H4 (cell line): ENCODE measurements at regions not wholly inside any gene's neighbourhood (a gene's known extent, or its start where the extent isn't known, plus 50 kb on each side); places are given as distances from the start of the nearest gene placed in this dataset.
"Not testable (repeated sequence)": the region's sequence is repeated elsewhere in the genome, so short reads cannot be mapped to it uniquely, and the experiment has no call there.

ENCODE experiments used
- DNase-seq: peaks from one replicate; pipeline ENCODE4 v3.0.0-alpha.2; 2015; ENCODE audit warnings: low spot score

GRCh38 chr1:56267611-56268010 is 311.8 kb downstream of the PLPP3 start:
- no peak for DNase-seq

- DNase-seq: no peak
These were observed 313.0 kb downstream of the PLPP3 start for GRCh38 chr1:56266359-56266758.

DNA sequence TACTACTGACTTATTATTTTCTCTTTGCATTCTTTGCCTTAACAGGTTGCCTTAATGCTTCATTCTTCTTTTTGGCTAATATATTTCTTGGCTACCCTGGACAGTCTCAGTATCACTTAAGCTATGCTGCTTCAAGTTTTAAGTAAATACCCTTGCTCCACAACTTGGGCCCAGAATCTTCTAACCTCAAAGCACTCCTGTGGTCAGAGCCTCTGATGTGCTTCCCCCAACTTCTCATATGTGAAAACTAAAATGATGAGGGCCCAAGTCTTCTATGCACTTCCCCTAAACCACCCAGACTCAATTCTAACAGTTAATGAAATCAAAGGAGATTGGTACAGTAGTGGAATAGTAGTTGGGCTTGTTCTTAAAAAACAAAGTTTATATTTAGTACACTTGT is 314.1 kb downstream of the PLPP3 start:
- no peak for DNase-seq

DNA sequence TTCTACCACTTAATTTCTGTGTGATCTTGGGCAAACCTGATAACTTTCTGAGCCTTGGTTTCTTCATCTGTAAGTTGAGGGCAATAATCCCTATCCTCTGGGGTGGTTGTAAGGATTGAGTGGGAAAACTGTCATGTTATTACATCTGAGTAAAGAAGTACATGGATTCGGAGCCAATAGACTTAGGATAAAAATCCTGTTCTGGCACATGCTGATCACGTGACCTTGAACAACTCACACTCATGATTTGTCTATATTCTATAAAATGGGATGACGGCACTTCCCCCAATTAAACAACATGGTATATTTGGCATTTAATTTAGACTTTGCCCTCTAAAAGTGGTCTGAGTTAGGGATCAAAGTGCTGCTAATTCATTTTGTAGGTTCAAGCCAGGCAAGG is 315.5 kb downstream of the PLPP3 start:
- no peak for DNase-seq

DNA sequence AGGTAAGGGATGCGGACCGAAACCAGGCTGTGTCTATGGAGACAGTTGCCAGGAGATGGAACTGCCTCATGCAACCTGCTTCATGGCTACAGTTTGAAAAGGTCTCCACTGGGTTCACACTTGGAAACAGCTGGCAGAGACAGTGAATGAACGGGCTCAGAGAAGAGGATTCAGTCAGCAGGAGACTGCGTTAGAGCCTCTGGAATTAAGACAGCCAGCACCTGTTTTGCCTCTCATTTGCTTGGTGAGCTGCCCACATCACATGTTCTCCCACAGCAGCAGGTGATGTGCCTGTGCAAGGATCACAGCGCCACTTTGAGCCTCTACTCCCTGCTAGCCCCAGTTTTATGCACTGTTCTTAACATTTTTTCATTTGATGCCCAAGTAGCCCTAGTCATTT is 321.0 kb downstream of the PLPP3 start:
- DNase-seq: no peak

GRCh38 chr1:56257726-56258125 is 321.6 kb downstream of the PLPP3 start:
- DNase-seq: no peak

DNA sequence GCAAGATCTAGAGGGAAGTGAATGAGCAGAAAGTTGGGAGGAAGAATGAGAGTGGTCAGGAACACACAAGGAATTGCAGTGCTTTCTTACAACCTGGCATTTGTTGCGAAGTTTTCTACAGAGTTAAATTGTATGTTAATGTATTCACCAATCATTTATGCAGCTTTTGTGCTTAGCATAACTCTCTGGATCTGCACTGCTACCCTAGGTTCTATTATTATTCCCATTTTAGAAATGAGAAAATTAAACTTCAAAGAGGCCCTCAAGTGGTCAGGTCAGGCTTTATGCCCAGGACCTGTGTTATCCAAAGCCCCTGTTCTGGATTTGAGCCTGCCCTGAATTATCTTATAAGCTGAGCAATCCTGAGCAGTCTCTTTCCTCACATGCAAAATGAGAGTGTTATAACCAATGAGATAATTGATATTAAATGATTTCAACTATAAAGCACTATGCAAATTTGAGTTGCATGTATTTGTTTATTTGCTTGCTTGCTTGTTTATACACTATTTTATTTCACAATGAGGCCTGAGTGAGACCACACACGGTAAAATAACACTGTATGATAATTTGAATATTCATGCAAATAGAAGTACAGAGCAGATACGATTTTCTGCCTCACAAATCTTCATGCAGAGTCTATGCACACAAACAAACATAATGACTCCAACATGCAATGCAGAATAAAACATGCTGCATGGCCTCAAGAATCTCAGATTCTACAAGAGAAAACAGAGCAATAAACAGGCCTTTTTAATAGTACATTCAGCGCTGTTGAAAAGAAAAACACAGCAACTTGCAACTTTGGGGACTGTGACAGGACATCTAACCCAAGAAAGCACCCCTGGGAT is 323.0 kb downstream of the PLPP3 start:
- no peak for DNase-seq

GRCh38 chr1:56255516-56256152 is 323.7 kb downstream of the PLPP3 start:
- no peak for DNase-seq

DNA sequence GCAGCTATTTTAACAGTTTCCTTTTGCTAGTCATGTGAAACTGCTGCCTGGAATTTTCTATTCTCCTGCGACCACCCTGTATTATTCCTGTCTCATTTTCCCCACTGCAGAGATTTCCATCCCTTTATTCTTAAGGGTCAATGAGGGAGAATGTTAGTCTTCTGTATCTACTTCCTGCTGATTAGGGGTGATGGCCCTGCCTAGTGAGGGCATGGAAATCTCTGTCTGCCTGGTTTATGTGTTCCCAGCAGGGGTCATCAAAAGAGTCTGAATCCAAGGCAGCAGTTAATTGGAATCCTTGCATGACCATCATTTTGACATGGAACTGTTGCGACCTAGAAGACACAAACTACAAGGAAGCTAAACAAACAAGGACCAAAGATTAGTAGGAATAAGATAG is 325.2 kb downstream of the PLPP3 start:
- no peak for DNase-seq

DNA sequence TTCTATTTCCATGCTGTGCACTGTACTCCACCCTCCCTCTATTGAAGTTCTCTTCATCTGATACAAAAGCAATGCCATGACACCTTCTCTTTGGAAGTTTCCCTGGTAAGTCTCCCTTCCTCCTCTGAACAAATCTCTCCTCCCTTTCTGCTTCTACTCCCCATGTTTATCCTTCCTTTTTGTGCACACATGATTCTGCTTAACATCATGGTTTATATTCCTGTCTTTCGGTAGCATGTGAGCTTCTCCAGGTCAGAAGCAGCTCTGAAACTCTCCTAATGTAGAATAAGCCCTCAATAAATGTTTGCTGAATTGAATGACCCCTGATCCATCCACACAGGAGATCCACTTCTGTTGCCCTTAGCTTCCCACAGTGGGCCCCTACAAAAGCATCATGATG is 328.6 kb downstream of the PLPP3 start:
- DNase-seq: no peak

GRCh38 chr1:56249234-56249633 is 330.1 kb downstream of the PLPP3 start:
- DNase-seq: no peak

- DNase-seq: no peak
These were observed 331.2 kb downstream of the PLPP3 start for GRCh38 chr1:56248138-56248537.

- not testable (repeated sequence) for DNase-seq
These were observed 332.6 kb downstream of the PLPP3 start for GRCh38 chr1:56246726-56247125.

DNA sequence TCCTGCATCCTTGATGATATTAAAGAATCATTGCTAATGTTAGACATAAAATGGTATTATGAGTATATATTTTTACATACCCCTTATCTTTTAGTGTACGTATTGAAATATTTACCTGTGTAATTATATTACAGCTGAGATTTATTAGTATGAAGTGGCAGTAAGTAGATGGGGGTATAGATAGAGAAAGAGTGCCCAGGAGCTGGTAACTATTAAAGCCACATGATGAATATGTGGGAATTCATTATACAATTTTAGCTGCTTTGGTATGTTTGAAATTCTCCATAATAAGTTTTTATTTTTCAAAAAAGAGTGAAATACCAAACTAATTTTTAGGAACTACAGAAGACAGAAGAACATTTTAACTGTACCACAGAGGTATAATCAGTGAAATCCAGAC is 339.0 kb downstream of the PLPP3 start:
- DNase-seq: no peak

DNA sequence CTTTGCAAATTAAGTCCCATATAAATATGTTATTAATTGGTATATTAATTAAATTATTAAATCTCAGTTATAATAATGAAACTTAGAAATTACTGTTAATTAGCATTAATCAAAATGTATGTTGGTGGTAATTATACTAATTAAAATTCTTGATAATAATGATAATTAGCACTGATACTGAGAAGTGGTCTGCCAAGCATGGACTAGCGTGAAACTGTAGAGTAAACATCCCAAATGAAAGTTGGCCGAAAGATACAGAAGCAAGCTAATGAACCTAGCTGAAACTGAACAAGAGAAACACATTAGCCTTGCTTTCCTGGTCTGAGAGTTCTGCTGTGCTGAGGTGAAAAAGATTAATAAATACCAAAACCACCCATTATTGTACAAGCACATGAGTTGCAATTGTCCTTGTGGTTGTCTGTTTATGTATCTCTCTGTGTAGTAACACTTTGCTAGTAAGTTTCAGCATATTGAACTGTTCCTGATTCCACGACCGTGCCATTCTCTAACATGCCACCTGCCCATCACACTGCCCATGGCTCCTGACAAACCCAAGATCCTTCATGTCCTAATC is 341.8 kb downstream of the PLPP3 start:
- DNase-seq: no peak

DNA sequence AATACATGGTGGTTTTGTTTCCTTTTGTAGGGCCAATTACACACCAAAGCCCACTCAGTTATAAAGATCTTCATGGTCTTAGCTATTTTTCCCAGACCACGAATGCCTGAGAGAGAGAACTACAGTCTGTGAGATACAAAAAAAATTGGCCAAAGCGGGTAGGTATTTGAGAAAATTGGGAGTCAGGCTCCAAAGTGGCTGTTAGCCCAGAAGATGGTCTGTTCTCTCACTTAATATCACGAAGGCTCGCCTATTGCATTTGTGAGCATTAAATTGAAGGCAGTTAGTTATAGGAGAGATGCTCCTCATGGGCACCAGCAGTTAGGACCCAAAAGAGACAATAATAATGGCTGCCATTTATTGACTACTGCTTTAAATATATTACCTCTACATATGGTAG is 342.7 kb downstream of the PLPP3 start:
- no peak for DNase-seq

DNA sequence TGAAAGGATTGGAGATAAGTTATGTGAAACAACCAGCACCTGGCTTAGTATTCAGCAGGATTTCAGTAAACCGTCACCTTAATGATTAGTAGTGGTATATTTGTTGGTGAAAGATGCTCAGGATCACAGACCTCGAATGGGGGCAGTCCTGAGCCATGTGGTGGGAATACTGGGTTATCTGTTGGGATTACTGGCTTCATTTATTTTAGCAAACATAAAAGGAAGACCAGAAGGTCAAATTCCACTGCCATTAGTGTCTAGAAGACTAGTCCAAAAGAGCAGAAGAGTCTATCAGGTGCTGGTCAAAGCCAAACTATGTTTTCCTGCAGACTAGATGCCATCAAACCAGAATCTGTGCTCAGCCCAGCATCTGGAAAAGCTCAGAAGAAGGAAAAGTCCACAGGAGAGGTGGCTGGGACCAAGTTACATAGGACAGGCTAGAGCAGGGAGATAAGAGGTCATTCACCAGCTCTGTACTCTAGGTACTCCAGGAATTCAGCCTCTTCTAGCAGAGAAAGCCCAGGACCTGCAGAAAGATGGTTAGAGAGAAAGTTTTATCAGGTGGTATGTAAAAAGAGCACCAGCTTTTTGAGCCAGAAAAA is 343.4 kb downstream of the PLPP3 start:
- DNase-seq: no peak

GRCh38 chr1:56229186-56229585 is 350.2 kb downstream of the PLPP3 start:
- DNase-seq: no peak

GRCh38 chr1:56227886-56228285 is 351.5 kb downstream of the PLPP3 start:
- no peak for DNase-seq

DNA sequence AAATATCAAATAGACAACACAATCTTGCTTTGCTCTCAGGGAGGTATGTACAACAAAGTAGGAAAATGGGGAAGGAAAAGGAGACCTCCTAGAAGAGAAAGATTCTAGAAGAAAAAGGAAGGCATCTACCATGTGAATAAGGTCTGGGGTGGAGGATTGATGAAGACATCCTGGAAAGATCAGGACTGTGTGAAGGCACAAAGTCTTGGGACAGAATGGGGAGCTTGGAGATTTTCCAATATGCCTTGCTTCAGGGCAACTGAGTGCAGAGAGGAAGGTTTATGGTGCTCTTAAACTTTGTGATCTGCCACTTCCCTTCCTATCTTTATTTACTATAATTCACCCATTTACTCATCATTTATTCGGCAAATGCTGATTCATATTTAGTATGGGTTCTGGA is 352.0 kb downstream of the PLPP3 start:
- no peak for DNase-seq

DNA sequence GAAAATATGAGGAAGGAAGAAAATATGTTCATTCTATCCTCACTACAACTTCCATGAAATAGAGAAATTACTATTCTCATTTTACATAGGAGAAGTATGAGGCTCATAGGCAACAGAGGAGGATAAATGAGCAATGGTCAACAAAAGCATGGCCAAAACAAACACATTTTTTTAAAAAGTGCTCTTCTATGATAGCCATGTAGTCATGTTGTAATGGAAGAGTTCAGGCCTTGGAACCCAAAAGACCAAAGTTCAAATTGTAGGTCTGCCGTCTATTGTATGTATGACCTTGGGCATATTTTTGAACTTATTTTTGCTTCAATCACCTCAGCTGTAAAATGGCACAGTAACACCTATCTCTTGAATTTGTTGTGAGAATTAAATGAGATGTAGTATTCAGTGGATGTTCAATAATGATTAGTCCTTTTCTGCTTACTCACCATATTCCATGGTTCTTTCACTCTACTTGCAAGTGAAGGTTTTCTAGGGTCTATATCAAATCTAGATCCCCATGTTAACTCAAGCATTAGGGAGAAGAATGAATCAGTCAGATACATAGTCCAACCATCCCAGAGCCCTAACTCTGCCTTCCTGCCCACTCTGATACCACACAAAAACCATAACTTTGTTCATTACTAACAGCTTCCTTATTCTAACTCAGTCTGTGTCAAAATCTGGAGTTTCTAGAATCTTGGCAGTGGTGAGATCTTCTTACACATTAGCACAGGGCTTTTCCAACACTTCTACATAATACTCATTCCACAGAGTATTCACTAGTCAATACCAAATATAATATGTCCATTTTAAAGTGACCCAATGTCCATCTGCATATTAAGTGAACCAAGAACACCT is 353.2 kb downstream of the PLPP3 start:
- DNase-seq: no peak

DNA sequence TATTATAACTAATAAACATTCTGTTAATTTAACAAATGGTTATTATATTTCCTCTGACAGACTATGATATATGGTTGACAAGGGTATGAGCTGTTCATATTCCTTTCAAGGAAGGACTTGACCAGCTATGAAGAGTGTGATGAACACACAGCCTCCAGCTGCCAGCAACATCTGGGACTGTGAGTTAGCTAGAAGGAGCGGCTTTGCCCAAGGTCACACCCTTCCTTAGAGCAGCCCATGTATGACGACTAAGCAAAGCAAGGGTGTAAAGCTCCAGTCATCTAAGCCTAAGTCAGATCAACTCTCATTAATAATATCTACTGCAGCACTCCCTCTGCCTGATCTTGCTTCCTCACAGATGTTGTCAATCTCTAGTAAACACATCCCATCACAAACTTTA is 355.4 kb downstream of the PLPP3 start:
- DNase-seq: no peak
